PFSK-1 (cell line): ENCODE measurements at regions not wholly inside any gene's neighbourhood (a gene's known extent, or its start where the extent isn't known, plus 50 kb on each side); places are given as distances from the start of the nearest gene placed in this dataset.

Source experiments
- POLR2AphosphoS5 ChIP-seq: IDR thresholded peaks from 2 replicates; pipeline ENCODE4 v1.6.1; 2012; ENCODE audit warnings: low read depth, mild to moderate bottlenecking, control low read depth, low read length, moderate library complexity
- TAF1 ChIP-seq: IDR thresholded peaks from 2 replicates; pipeline ENCODE4 v1.6.1; 2012; ENCODE audit warnings: low read length, control low read depth, borderline replicate concordance; ENCODE audit not compliant: insufficient read depth

DNA sequence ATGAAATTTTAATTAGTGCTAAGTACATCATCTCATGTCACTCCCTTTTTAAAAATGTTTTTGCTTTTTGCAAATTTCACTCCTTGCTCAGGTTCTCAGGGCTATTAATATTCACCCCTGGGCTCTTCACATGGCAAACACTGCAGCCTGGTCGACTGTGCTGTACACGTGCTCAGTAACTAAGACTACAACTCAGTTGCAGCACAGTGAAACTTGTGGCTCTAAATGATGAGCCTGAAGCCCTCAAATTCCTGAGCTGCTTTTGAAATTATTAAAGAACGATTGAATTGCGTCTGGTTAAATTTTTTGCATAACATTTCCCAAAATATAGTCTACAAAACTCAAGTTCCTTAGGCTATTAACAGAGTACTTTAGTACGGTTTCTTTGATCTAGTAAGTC lies 159.3 kb upstream of the C2CD4B start:
- TF ChIP-seq POLR2AphosphoS5 (no peak), TAF1 (no peak)
